Colonic mucosa (tissue), 4 donors: ENCODE measurements at regions not wholly inside any gene's neighbourhood (a gene's known extent, or its start where the extent isn't known, plus 50 kb on each side); places are given as distances from the start of the nearest gene placed in this dataset.

Experiments used
- DNase-seq: peaks from one replicate; pipeline ENCODE4 v3.0.0-alpha.2; 2020
- H3K27ac ChIP-seq: fragments of 200-600 bp; one replicate; pipeline ENCODE4 v1.8.0; 2021
- H3K27me3 ChIP-seq: fragments of 200-600 bp; one replicate; pipeline ENCODE4 v1.8.0; 2021
- H3K36me3 ChIP-seq: fragments of 200-600 bp; one replicate; pipeline ENCODE4 v1.8.0; 2021
- H3K4me1 ChIP-seq: fragments of 200-600 bp; one replicate; pipeline ENCODE4 v1.8.0; 2021; ENCODE audit warnings: mild to moderate bottlenecking
- H3K4me3 ChIP-seq: fragments of 200-600 bp; one replicate; pipeline ENCODE4 v1.8.0; 2021
- H3K9ac ChIP-seq, 2 donors: one replicate each; pipeline ENCODE4 v1.7.0; 2013; ENCODE audit warnings: control low read depth in 2 of 2, low read depth in 2 of 2, low read length in 2 of 2
- H3K9me3 ChIP-seq: fragments of 200-600 bp; one replicate; pipeline ENCODE4 v1.8.0; 2021
- CTCF ChIP-seq: fragments of 200-600 bp; IDR thresholded peaks from one replicate; pipeline ENCODE4 v1.8.0; 2022; ENCODE audit warnings: antibody characterized with exemption, mild to moderate bottlenecking
- intact Hi-C: fragments of 100-400 bp; cut with DNase I; formaldehyde crosslinking; loops from one replicate; pipeline ENCODE4 v1.14.1; 2022
- donor health status: healthy.
- donor health status: DM: no; HTN: no; CAD: no.
- donor health status: DM: no; HTN: no; CAD: no.

GRCh38 chr5:5588887-5589826, 166.7 kb downstream of the ICE1 start:
- Histone ChIP-seq H3K4me3 (no peak overlapping the region), H3K36me3 (no peaks in the 10 kb centered on the region), H3K9ac (no peak overlapping the region), H3K9me3 (no peaks in the 10 kb centered on the region), H3K4me1 (no peaks in the 10 kb centered on the region), H3K27ac (no peak overlapping the region), H3K27me3 (no peaks in the 10 kb centered on the region)
- no peak for TF ChIP-seq CTCF
- DNase-seq = no peak
- intact Hi-C loops = no loop called here

GRCh38 chr5:5588386-5588785, 165.9 kb downstream of the ICE1 start:
- Histone ChIP-seq H3K4me3 (no peak overlapping the region), H3K9ac (no peak overlapping the region), H3K36me3 (no peaks in the 10 kb centered on the region), H3K27ac (no peak overlapping the region), H3K27me3 (no peaks in the 10 kb centered on the region), H3K4me1 (no peaks in the 10 kb centered on the region), H3K9me3 (no peaks in the 10 kb centered on the region)
- intact Hi-C loops = no loop called here
- TF ChIP-seq CTCF = no peak
- DNase-seq = no peak

GRCh38 chr5:5587474-5587873, 165.0 kb downstream of the ICE1 start:
- Histone ChIP-seq H3K27me3 (no peaks in the 10 kb centered on the region), H3K36me3 (no peaks in the 10 kb centered on the region), H3K4me1 (no peaks in the 10 kb centered on the region), H3K4me3 (no peak overlapping the region), H3K9ac (no peak overlapping the region), H3K27ac (no peak overlapping the region), H3K9me3 (no peaks in the 10 kb centered on the region)
- no peak for DNase-seq
- no peak for TF ChIP-seq CTCF
- intact Hi-C loops = no loop called here

- Histone ChIP-seq H3K4me3 (no peak overlapping the region), H3K9ac (no peak overlapping the region), H3K27me3 (no peaks in the 10 kb centered on the region), H3K4me1 (no peaks in the 10 kb centered on the region), H3K9me3 (no peaks in the 10 kb centered on the region), H3K27ac (no peak overlapping the region), H3K36me3 (no peaks in the 10 kb centered on the region)
- DNase-seq = no peak
- intact Hi-C loops = no loop called here
- no peak for TF ChIP-seq CTCF
Observed at GRCh38 chr5:5586721-5587120, 164.2 kb downstream of the ICE1 start.

- intact Hi-C loops = no loop called here
- no peak for DNase-seq
- Histone ChIP-seq H3K36me3 (no peaks in the 10 kb centered on the region), H3K27ac (no peak overlapping the region), H3K4me1 (no peaks in the 10 kb centered on the region), H3K9me3 (no peaks in the 10 kb centered on the region), H3K27me3 (no peaks in the 10 kb centered on the region), H3K9ac (no peak overlapping the region), H3K4me3 (no peak overlapping the region)
- TF ChIP-seq CTCF = no peak
Observed at GRCh38 chr5:5585751-5586341, 163.4 kb downstream of the ICE1 start.
